PC-9 (cell line): ENCODE measurements at regions not wholly inside any gene's neighbourhood (a gene's known extent, or its start where the extent isn't known, plus 50 kb on each side); places are given as distances from the start of the nearest gene placed in this dataset.

Source experiments
- BruUV-seq: library from RNA; stranded (reverse); fragments of 400-500 nt; replicated peaks from 2 replicates; lab custom pipeline; 2021; lab: Mats Ljungman, UMichigan
- CTCF ChIA-PET: fragments of 300-600 bp; sonication (Branson Sonifier 250); formaldehyde crosslinking; loops from one replicate; lab custom pipeline; 2022; ENCODE audit warnings: antibody characterized with exemption; lab: Charles Lee
- POLR2A ChIA-PET: fragments of 300-600 bp; sonication (Branson Sonifier 250); formaldehyde crosslinking; loops from one replicate; lab custom pipeline; 2022; ENCODE audit warnings: antibody characterized with exemption; ENCODE audit not compliant: unreplicated experiment; lab: Charles Lee
- DNase-seq, 2 experiments: peaks; one replicate each; pipeline versions ENCODE4 v3.0.0 to v3.0.0-alpha.2; 2015 to 2022; ENCODE audit warnings: mixed read lengths in 1 of 2
- H2AFZ ChIP-seq: fragments of 200-600 bp; sonication (generic); 2 replicates; pipeline ENCODE4 v1.8.1; 2017; ENCODE audit warnings: antibody characterized with exemption
- H3F3A ChIP-seq: fragments of 200-600 bp; sonication (generic); 2 replicates; pipeline ENCODE4 v1.8.1; 2017; ENCODE audit warnings: antibody characterized with exemption, mild to moderate bottlenecking, low read depth; ENCODE audit not compliant: insufficient read depth
- H3K27ac ChIP-seq: fragments of 200-600 bp; sonication (generic); 2 replicates; pipeline ENCODE4 v1.6.1; 2016; ENCODE audit warnings: mixed run types
- H3K27me3 ChIP-seq: fragments of 200-600 bp; sonication (generic); 2 replicates; pipeline ENCODE4 v1.6.1; 2016; ENCODE audit warnings: low read depth, mixed run types; ENCODE audit not compliant: insufficient read depth
- H3K36me3 ChIP-seq: fragments of 200-600 bp; sonication (generic); 2 replicates; pipeline ENCODE4 v1.6.1; 2016; ENCODE audit warnings: low read depth, mixed run types
- H3K4me1 ChIP-seq: fragments of 200-600 bp; sonication (generic); replicated peaks from 2 replicates; pipeline ENCODE4 v1.6.1; 2016; ENCODE audit warnings: mixed run types; ENCODE audit not compliant: insufficient read depth
- H3K4me2 ChIP-seq: fragments of 200-600 bp; sonication (generic); 2 replicates; pipeline ENCODE4 v1.6.1; 2017; ENCODE audit warnings: mixed run types
- H3K4me3 ChIP-seq: fragments of 200-600 bp; sonication (generic); 2 replicates; pipeline ENCODE4 v1.6.1; 2016; ENCODE audit warnings: mixed run types
- H3K79me2 ChIP-seq: fragments of 200-600 bp; sonication (generic); 2 replicates; pipeline ENCODE4 v1.6.1; 2017; ENCODE audit warnings: low read depth, mixed run types
- H3K9me2 ChIP-seq: fragments of 200-600 bp; sonication (generic); 2 replicates; pipeline ENCODE4 v1.8.1; 2017; ENCODE audit warnings: mild to moderate bottlenecking; ENCODE audit not compliant: insufficient read depth
- H3K9me3 ChIP-seq: fragments of 200-600 bp; sonication (generic); 2 replicates; pipeline ENCODE4 v1.8.1; 2016; ENCODE audit warnings: low read depth; ENCODE audit not compliant: insufficient read depth
- H4K20me1 ChIP-seq: fragments of 200-600 bp; sonication (generic); 2 replicates; pipeline ENCODE4 v1.8.1; 2017; ENCODE audit not compliant: insufficient read depth
- EZH2 ChIP-seq: fragments of 200-600 bp; sonication (generic); IDR thresholded peaks from 2 replicates; pipeline ENCODE4 v1.8.0; 2017; ENCODE audit warnings: antibody characterized with exemption, low read depth
- intact Hi-C: fragments of 100-400 bp; cut with micrococcal nuclease; formaldehyde crosslinking; loops from one replicate; pipeline ENCODE4 v1.10.0; 2022; ENCODE audit not compliant: unreplicated experiment
- TF ChIP-seq, protein P1 (sequence below): fragments of 200-600 bp; sonication (generic); conservative IDR thresholded peaks from 2 replicates; pipeline ENCODE4 v1.6.1; 2017; ENCODE audit warnings: mixed run types, antibody characterized with exemption, mild to moderate bottlenecking, moderate library complexity

- no peak overlapping the region for H3K4me3 ChIP-seq
- ChIA-PET CTCF (no interaction called here), POLR2A (interaction anchor here (0.7 kb wide), 1 partner anchor 19 kb away, joined by 5 read pairs; no protein-coding TSS in a partner anchor)
- intact Hi-C loops = no loop called here
- BruUV-seq = no TSS peak
- H3K4me2 ChIP-seq = no peak overlapping the region
- peak overlapping the region; percentile 53; the same call in 1 of the 2 replicates for H2AFZ ChIP-seq
- no peaks in the 10 kb centered on the region for H3K36me3 ChIP-seq
- no peak for TF ChIP-seq EZH2
- TF ChIP-seq, protein P1, sequence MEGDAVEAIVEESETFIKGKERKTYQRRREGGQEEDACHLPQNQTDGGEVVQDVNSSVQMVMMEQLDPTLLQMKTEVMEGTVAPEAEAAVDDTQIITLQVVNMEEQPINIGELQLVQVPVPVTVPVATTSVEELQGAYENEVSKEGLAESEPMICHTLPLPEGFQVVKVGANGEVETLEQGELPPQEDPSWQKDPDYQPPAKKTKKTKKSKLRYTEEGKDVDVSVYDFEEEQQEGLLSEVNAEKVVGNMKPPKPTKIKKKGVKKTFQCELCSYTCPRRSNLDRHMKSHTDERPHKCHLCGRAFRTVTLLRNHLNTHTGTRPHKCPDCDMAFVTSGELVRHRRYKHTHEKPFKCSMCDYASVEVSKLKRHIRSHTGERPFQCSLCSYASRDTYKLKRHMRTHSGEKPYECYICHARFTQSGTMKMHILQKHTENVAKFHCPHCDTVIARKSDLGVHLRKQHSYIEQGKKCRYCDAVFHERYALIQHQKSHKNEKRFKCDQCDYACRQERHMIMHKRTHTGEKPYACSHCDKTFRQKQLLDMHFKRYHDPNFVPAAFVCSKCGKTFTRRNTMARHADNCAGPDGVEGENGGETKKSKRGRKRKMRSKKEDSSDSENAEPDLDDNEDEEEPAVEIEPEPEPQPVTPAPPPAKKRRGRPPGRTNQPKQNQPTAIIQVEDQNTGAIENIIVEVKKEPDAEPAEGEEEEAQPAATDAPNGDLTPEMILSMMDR = no peak
- H3K9me3 ChIP-seq = no peaks in the 10 kb centered on the region
- no peak for DNase-seq
- no peak overlapping the region for H3K27ac ChIP-seq
- H3K9me2 ChIP-seq = peaks cover 7% of the 10 kb centered on the region; the same call in 1 of the 2 replicates
- H3F3A ChIP-seq = no peaks in the 10 kb centered on the region
- no peaks in the 10 kb centered on the region for H3K4me1 ChIP-seq
- H3K79me2 ChIP-seq = no peaks in the 10 kb centered on the region
- no peaks in the 10 kb centered on the region for H4K20me1 ChIP-seq
- H3K27me3 ChIP-seq = no peaks in the 10 kb centered on the region
These were observed 53.5 kb upstream of the VGLL3 start for GRCh38 chr3:87044409-87044808.

- H3K9me3 ChIP-seq = no peaks in the 10 kb centered on the region
- H3K4me3 ChIP-seq = no peak overlapping the region
- no peaks in the 10 kb centered on the region for H3K27me3 ChIP-seq
- peak overlapping the region; percentile 64; the same call in 1 of the 2 replicates for H2AFZ ChIP-seq
- ChIA-PET CTCF (no interaction called here), POLR2A (no interaction called here)
- H3F3A ChIP-seq = no peaks in the 10 kb centered on the region
- no peaks in the 10 kb centered on the region for H3K4me1 ChIP-seq
- no peaks in the 10 kb centered on the region for H3K36me3 ChIP-seq
- no peak overlapping the region for H3K4me2 ChIP-seq
- H3K9me2 ChIP-seq = peaks cover 7% of the 10 kb centered on the region; the same call in 1 of the 2 replicates
- DNase-seq = no peak
- no TSS peak for BruUV-seq
- no peak overlapping the region for H3K27ac ChIP-seq
- TF ChIP-seq, protein P1 = no peak
- TF ChIP-seq EZH2 = no peak
- no peaks in the 10 kb centered on the region for H3K79me2 ChIP-seq
- no peaks in the 10 kb centered on the region for H4K20me1 ChIP-seq
- intact Hi-C loops = no loop called here
These were observed 50.2 kb upstream of the VGLL3 start for GRCh38 chr3:87041191-87041590.
